ENCODE measurements at regions not wholly inside any gene's neighbourhood (a gene's known extent, or its start where the extent isn't known, plus 50 kb on each side); places are given as distances from the start of the nearest gene placed in this dataset.
"Not testable (repeated sequence)": the region's sequence is repeated elsewhere in the genome, so short reads cannot be mapped to it uniquely, and the experiment has no call there.

DNA sequence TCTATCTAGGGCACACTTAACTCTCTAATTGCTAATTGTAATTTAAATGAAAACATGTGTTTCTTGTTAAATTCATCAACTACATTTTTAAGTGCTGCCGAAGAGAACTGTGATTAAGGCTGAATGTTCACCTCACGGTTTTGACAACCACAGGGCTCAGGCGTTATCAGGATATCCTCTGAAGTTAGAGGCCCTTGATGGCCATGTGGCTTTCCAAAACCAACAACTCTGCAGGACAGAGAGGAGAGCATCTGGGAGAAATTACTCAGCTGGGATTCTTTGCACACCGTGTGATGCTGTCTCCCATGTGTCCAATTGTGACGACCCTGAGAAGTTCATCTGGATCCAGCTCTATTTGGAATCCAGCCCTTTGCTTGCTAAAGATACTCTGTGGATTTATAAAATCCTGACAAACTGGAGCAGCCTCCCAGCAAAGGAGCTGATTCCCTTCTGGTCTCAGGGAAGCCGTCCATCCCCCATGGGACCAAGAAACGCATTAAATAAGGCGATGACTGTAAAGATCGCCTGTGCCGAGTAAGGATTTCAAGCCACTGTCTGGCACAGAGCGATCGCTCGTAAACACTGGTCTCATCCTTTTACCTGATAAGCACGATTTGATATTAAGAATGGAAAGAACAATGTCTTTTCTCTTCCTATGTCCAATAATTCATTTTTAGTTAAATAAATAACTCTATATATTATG is 401.1 kb downstream of the CD83 start:
- DNase-seq (ENCODE audit: low spot score): no peak

DNA sequence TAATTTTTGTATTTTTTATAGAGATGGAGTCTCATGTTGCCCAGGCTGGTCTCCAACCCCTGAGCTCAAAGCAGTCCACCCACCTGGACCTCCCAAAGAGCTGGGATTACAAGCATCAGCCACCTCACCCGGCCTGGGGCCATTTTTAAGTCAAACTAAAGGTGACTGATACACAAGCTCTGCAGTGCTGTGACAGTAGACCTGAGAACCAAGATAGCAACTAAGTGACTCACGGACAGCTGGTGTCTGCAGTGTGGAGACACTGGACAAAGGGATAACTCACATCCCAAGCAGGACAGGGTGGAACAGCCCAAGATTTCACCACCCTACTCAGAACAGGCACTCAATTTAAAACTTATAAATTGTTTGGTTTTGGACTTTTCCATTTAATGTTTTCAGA is 402.5 kb downstream of the CD83 start:
- no peak for DNase-seq (ENCODE audit: low spot score)

DNA sequence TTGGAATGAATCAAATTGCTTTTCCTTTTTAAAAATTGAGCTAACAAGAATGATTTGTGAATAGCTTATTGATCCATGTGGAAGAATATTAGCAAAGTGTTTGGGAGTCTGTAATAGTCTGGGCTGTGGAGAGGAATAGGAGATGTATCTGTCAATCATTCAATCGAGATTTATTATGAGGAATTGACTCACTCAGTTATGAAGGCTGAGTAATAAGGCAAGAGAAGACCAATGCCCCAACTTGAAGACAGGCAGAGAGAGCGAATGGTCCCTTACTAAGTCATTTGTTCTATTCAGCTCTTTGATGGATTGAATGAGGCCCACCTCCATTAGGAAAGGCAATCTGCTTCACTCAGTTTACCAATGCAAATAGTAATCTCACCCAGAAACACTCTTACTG is 403.0 kb downstream of the CD83 start:
- no peak for DNase-seq (ENCODE audit: low spot score)

DNA sequence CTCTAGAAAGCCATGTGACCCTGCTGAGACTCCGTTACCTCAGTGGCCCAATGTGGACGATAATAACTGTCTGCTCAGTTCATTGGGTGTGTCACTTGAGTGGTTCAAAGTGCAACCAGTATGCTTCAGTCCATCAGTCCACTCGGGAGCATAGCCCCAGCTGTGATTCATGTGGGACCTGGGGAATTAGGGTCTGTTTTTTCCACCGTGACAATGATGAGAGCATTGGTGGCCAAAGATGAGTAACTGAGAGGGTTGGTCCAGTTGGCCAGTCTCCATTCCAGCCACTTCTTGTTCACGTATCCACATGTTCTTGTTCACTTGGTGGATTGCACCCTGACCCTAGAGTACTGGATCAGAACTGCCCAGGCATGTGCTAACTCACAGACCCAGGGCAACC is 403.6 kb downstream of the CD83 start:
- DNase-seq (ENCODE audit: low spot score): no peak

DNA sequence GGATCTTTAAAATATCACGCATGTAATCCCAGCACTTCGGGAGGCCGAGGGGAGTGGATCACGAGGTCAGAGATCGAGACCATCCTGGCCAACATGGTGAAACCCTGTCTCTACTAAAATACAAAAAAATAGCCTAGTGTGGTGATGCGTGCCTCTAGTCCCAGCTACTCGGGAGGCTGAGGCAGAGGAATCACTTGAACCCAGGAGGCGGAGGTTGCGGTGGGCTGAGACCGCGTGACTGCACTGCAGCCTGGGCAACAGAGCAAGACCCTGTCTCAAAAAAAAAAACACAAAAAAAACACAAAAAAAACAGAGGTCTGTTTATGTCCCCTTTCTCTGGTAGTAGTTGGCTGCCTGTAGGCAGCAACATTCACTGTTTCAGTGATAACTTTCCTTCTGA is 404.3 kb downstream of the CD83 start:
- DNase-seq (ENCODE audit: low spot score): not testable (repeated sequence)

DNA sequence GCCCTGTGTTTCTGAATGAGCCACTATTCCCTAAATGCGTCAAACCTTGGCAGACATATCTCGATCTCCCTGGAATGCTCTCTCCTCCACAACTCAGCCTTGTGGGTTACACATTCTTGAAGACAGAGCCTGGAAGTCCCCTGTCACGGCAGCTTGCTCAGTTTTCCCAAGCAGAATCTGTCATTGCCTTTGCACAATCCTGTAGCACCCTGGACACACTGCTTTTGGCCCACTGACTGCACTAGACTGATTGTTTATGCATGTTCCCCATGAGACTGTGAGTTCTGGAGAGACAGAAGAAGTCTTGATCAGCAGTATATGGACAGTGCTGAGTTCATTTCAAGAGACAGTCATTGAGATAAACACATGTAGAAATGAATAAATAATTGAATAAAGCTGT is 406.7 kb downstream of the CD83 start:
- DNase-seq (ENCODE audit: low spot score): no peak

DNA sequence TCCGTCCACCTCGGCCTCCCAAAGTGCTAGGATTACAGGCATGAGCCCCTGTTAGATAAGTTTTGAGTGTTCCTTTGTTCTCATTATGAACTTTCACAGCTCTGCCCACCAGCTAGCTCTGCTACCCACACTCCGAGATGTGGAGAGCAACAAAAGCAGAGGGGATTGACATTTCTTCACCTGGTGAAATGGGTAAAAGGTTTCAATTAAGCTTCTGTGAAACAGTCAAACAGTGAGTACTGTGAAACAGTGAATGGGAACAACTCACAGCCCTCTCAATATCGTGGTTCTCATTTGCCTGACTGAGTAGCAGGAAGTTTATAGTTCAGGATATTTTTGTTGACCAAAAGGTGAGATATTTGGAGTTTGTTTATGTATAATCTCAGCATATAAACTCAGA is 412.8 kb downstream of the CD83 start:
- no peak for DNase-seq (ENCODE audit: low spot score)

DNA sequence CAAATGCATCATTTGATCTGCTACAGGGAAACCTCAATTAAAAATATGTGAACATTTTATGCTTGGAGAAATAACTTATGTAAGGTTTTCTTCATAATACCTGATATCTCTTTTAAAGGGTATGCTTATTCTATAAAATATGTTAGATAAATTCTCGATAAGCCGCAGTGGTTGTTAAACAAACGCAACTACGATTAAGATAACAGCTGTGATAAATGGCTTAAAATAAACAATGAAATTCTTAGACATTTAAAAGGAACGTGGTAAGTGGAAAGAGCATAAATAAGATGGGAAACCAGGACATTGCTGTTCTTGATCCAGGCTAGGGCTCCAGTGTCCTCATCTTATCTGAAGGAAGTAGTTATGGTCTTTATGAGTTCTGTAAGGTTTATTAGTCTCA is 415.9 kb downstream of the CD83 start:
- peak; percentile 10 for DNase-seq (ENCODE audit: low spot score)

DNA sequence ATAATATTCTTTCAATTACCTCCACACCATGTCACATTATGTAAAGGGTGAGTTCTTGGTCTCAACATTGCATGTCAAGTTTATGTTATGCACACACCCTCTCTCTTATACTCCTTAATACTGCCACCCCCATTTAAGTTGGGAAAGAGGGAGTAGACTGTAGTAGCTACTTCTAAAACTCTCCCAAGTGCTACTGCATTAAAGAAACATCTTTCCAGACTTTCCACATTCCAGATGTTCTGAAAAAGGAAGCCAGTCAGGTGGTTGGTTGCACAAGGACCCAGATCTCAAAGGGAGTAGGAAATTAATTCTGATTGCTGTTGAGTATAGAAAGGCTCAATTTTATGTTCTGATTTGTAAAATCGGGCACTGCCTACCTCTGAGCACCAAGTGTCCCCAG is 419.5 kb downstream of the CD83 start:
- no peak for DNase-seq (ENCODE audit: low spot score)

DNA sequence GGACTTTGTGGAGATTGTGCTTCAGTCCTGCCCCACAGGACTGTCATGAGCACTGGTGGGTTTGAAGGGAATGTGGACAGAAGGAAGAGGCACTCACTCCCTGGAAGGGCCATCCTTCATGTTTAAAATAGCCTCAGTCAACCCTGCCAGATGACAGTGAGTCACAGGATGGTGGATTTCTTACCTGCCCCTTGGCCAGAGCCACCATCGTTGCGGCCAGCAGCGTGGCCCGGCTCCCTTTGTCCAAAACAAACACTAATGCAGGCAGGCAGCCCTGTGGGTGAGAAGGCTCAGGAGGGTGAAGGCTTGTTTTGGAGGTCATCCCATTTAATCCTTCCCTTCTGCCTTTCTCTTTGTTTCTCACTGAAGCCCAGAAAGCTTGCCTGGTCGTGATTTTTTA is 422.7 kb downstream of the CD83 start:
- peak; percentile 72 for DNase-seq (ENCODE audit: low spot score)

DNA sequence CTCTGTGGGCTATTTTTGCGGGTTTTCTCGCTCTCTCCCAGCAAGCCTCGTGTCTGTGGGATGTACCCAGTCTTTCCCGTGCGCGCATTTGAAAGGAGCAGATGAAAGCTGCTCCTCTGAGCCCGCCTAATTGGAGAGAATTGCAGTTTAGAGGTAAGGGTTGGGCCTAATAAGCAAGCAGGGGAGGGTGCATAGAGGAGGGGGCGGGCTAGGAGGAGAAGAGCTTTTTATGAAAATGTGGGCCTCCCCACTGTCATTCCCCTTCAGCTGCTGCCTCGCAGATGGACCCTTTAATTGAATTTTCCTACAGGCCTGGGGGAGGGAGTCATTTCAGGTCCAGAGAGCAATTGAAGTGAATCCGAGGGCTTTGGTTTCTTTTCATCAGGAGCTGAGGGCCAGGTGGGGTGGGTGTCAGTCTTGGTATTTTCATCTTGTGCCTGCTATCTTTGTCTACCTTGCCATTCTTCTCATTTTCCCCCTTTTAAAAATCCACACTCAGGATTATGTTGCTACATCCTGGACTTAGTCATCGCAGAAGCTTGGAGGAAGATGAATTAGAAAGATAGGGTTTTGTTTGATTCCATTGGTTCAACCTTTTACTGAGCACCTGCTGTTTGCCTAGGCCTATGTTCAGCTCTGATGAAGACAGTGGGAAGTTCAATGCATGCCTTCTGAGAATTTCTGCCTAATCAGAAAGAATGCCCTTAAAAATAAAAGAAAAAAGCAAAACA is 423.4 kb downstream of the CD83 start:
- DNase-seq (ENCODE audit: low spot score): no peak

DNA sequence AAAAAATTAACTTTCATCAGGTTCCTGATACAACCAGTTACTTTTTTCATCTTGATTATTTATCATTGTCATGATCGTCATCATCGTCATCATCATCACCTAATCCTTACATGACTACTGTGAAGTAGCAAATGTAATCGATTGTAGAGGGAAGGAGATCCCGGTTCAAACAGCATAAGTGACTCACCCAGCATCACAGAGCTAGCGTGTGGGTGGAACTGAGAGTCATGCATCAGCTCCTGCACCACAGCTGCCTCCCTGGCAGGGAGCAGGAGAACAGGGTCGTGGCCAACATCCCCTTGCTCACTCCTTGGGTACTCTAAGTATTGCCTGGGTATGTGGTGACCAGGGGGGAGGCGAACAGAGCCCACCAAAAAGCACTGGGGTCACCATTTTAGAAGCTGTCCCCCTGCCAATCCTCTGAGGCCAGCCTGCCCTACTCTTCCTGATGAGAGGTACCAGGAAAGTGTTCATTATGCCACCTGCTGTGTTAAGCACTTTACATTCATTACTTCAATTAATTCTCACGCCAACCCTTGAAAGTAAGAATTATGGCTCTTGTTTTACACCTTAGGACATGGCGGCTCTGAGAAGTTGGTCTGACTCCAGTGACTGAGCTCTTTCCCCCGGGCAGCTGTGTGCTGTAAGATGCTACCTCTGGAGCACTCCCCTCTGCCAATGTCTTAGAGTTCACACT is 425.2 kb downstream of the CD83 start:
- DNase-seq (ENCODE audit: low spot score): peak; percentile 20

DNA sequence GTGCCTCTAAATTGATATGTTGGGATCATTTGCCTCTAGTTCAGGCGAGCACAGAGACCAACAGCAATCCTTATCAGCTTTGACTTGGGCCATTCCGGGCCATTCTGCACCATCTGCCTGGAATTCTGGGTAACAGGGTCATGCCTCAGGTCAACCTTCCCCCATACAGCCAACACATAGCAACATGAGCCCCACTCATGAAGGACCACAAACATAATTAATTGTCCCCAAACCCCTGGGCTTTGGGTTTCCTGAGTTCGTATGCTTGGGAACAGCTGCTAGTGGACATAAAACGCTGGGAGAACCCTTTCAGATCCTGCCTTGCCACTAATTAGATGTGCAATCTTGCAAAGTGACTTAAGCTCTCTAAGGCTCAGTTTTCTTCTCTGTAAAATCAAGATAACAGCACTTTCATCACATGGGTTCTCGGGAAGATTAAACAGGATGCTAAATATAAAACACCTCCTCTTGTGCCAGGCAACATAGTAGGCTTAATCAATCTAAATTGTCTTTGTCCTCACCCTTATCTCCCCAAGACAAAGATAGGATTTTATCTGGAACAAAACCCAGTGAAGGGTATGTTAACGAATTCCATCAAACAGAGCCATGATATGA is 426.5 kb downstream of the CD83 start:
- DNase-seq (ENCODE audit: low spot score): no peak

DNA sequence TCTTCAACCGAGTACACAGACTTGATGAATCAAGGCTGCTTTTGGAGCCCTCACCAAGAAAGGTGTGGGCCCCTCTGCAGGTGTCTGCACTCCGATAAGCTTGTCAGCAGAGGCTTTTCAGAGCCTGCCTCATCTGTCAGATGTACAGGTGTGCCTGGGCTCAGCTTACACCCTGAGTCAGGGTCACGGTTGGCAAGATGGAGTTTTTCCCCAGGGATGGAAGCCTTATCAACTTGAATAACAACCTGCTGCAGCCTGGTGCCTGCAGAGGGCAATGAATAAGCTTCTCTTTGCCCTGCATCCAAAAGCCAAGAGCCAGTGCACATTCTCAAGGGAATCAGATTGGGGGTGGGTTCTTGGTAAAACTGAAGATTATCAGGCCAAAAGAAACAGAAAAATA is 427.1 kb downstream of the CD83 start:
- DNase-seq (ENCODE audit: low spot score): no peak

DNA sequence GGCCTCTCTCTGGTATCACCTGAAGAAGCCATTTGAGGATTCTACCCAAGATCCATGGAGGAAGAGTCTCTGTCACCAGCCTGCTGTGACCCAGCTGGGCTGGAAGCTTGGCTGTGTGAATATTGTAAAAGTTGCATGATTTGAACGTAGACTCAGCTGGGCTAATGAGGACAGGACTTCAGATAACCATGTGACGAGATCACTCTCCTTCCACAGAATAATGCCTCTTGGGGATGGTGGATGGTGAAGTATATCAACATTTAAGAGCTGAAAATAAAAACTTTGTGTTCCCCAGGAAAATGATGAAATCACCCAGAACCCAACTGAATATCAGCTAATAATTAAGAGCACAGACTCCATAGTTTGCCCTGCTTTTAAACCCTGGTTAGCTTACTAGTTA is 427.9 kb downstream of the CD83 start:
- no peak for DNase-seq (ENCODE audit: low spot score)

DNA sequence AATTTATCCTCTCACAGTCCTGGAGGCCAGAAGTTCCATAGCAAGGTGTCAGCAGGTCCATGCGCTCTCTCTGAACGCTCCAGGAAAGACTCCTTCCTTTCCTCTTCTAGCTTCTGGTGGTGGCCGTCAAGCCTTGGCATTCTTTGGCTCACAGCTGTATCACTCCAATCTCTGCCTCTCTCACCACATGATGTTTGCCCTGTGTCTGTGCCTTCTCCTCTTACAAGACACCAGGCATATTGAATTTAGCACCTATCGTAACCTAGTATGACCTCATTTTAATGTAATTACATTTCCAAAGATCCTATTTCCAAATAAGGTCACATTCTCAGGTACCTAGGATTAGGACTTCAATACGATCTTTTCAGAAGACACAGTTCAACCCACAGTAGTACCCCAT is 428.5 kb downstream of the CD83 start:
- no peak for DNase-seq (ENCODE audit: low spot score)

DNA sequence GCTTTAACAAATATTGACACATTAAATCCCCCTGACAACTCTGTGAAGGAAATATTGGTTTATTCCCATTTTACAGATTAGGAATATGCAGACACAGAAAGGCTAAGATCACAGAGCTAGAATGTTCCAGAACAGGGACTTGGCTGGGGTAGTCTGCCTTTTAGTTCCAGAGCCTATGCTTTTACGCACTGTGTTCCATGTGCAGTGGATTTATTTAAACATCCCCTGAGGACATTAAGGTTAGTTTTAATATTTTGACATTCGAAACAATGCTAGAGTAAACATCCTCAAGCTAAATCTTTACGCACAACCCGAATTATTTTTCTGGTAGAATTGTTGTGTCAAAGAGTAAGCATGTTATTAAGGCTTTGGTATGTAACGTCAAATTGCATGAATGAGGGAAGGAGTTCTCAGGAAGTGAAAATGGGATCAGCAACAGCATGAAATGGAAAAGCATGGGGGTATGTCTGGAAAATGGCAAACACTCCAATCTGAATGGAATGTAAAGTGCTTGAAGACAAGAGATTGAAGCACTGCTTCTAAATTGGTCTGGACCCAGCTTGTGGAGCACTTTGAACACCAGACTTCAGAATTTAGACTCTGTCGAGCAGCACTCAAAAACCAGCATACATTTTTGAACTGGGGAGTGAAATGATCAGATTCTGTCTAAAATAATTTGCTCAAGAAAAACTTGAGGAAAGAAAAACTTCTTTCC is 429.9 kb downstream of the CD83 start:
- no peak for DNase-seq (ENCODE audit: low spot score)

DNA sequence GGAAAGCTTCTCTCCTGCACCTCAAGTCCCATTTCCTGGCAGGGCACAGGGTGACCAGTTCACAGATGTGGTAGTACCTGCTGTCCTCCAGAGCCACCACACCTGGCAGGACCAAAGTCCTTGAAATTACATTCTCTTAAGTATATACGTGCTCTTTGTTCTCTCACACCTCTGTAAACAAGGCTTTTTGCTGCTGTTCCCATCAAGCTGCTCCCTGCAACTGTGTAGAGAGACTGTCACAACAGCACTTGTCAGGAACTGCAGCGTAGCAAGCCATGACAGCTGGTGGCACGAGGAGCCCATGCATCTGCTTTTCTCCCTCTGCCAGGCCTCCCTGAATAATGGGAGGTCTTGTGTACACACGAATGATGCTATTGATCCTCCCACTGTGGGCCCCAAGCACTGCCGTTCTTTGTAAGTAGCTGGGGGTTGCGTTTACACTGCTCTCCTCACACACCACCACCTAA is 431.8 kb downstream of the CD83 start:
- no peak for DNase-seq (ENCODE audit: low spot score)

DNA sequence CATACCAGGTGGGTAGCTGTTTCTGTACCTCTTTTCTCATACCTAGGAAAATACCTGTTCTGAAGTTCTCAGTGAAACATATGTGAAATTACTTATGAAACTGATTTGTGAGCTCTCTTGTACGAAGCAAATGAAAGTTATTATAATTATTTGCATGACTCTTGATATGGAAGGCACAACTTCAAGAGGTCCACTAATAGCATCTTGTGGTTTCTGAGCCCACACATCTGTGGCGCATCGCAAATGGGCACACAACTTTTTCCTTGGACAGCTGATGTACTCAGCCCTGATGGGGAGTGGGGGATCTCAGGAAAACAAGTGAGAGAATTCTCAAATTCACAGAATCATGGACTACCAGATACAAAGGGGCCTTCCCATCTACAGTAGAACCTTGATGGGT is 432.3 kb downstream of the CD83 start:
- no peak for DNase-seq (ENCODE audit: low spot score)

DNA sequence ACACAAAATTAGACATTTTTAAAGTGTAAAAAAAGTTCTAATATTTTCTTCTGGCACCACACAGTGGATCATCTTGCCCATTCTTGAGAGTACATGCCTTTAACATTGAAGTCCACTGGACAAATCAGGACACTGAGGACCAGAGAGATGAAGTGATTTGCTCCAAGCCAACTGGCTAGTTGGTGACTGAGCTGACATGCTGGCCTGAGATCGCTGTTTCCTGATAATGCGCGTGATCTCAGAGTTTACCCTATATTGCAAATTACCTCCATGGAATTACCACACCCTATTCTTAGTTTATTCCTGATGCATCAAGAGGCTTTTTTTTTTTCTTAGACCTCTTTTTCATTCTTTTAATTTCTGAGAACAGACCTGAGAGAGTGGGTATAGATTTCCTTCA is 432.8 kb downstream of the CD83 start:
- DNase-seq (ENCODE audit: low spot score): no peak

DNA sequence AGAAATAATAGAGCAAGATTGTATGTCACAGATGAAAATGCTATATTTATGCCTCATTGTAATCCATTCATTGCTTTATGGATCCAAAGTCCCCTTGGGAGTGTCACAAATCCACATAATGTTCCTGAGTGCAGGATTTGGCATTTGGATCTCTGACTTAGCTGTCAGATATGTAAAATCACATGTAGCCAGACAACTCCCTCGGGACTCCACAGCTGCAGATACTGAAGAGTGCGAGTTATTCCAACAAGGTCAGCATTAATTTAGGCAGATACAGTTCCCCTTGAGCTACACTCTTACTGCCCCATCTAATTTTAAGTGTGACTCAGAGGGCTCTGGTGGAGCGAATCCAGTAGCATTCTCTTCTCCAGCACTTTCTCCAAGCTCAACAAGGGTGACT is 433.2 kb downstream of the CD83 start:
- no peak for DNase-seq (ENCODE audit: low spot score)

DNA sequence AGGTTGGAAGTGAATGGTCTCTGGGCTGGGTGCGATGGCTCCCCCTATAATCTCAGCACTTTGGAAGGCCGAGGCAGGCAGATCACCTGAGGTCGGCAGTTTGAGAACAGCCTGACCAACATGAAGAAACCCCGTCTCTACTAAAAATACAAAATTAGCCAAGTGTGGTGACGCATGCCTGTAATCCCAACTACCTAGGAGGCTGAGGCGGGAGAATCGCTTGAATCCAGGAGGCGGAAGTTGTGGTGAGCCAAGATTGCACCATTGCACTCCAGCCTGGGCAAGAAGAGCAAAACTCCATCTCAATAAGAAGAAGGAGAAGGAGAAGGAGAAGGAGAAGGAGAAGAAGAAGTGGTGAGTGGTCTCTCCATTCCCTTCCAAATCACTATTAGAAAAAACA is 434.0 kb downstream of the CD83 start:
- DNase-seq (ENCODE audit: low spot score): not testable (repeated sequence)
